H1 (cell line): ENCODE measurements at regions not wholly inside any gene's neighbourhood (a gene's known extent, or its start where the extent isn't known, plus 50 kb on each side); places are given as distances from the start of the nearest gene placed in this dataset.

Experiments used
- CEBPB ChIP-seq: IDR thresholded peaks from 2 replicates; pipeline ENCODE4 v1.6.1; 2012; ENCODE audit warnings: low read depth, low read length
- CHD2 ChIP-seq: IDR thresholded peaks from 2 replicates; pipeline ENCODE4 v1.6.1; 2012; ENCODE audit warnings: low read length, improper control_type of control experiment
- CREB1 ChIP-seq: IDR thresholded peaks from 2 replicates; pipeline ENCODE4 v1.6.1; 2012; ENCODE audit warnings: inconsistent platforms
- HDAC2 ChIP-seq, 2 experiments: fragments of 300-600 bp in 1 of 2; sonication (generic) in 1 of 2; IDR thresholded peaks; 2 replicates each; pipeline ENCODE4 v1.6.1; 2011 to 2012; ENCODE audit warnings: low read depth in 2 of 2, low read length in 2 of 2, mild to moderate bottlenecking in 2 of 2, moderate library complexity in 2 of 2, borderline replicate concordance in 1 of 2, inconsistent platforms in 1 of 2
- POLR2A ChIP-seq, 2 experiments: IDR thresholded peaks; 1 replicate in 1 of 2; 2 replicates in 1 of 2; pipeline ENCODE4 v1.6.1; 2011; ENCODE audit warnings: low read depth in 2 of 2, low read length in 2 of 2, mild to moderate bottlenecking in 2 of 2; ENCODE audit errors: control extremely low read depth in 1 of 2
- POLR2AphosphoS5 ChIP-seq: IDR thresholded peaks from 2 replicates; pipeline ENCODE4 v1.6.1; 2011; ENCODE audit warnings: low read depth, low read length
- RFX5 ChIP-seq: IDR thresholded peaks from 2 replicates; pipeline ENCODE4 v1.6.1; 2011; ENCODE audit warnings: low read depth, low read length, improper control_type of control experiment, borderline replicate concordance
- TAF1 ChIP-seq: IDR thresholded peaks from 2 replicates; pipeline ENCODE4 v1.6.1; 2011; ENCODE audit warnings: mild to moderate bottlenecking, low read depth, low read length
- YY1 ChIP-seq: IDR thresholded peaks from 2 replicates; pipeline ENCODE4 v1.6.1; 2011; ENCODE audit warnings: low read depth, mild to moderate bottlenecking, low read length
- ZNF274 ChIP-seq: IDR thresholded peaks from 2 replicates; pipeline ENCODE4 v1.7.0; 2012; ENCODE audit warnings: low read length, borderline replicate concordance; ENCODE audit errors: extremely low read depth
- TF ChIP-seq, protein P1 (sequence below), 3 experiments: IDR thresholded peaks; 1 replicate in 2 of 3; 2 replicates in 1 of 3; pipeline versions ENCODE4 v1.5.1 to v1.6.1; 2011; ENCODE audit warnings: low read length in 3 of 3, mild to moderate bottlenecking in 3 of 3, inconsistent platforms in 2 of 3, low read depth in 1 of 3, moderate library complexity in 1 of 3; ENCODE audit not compliant: insufficient read depth in 1 of 3; ENCODE audit errors: control extremely low read depth in 1 of 3

DNA sequence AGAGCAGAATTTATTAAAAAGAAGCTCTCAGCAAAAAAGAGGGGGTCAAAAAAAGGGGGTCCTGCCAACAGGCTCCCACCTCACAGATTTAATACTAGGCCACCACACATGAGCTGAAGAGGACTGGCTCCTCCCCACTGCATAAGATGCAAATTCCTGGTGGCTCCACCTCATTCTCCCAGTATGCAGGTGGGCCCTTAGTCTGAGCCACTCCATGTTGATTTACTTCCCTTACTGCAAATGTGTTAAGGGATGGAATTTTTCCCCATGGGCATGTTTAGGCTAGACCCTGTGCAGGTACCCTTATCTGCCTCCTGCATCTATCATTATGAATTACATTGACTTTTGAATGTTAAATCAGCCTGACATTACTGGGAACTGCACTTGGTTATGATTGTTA lies 82.9 kb downstream of the ISOC1 start:
- TF ChIP-seq RFX5: no peak
- TF ChIP-seq TAF1: no peak
- TF ChIP-seq POLR2A (IDR thresholded peaks at IDR 0.05; ENCODE audit: control extremely low read depth in 1 of 2, low read depth in 2 of 2, low read length in 2 of 2): no peak
- TF ChIP-seq, protein P1, sequence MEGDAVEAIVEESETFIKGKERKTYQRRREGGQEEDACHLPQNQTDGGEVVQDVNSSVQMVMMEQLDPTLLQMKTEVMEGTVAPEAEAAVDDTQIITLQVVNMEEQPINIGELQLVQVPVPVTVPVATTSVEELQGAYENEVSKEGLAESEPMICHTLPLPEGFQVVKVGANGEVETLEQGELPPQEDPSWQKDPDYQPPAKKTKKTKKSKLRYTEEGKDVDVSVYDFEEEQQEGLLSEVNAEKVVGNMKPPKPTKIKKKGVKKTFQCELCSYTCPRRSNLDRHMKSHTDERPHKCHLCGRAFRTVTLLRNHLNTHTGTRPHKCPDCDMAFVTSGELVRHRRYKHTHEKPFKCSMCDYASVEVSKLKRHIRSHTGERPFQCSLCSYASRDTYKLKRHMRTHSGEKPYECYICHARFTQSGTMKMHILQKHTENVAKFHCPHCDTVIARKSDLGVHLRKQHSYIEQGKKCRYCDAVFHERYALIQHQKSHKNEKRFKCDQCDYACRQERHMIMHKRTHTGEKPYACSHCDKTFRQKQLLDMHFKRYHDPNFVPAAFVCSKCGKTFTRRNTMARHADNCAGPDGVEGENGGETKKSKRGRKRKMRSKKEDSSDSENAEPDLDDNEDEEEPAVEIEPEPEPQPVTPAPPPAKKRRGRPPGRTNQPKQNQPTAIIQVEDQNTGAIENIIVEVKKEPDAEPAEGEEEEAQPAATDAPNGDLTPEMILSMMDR (IDR thresholded peaks at IDR 0.05; ENCODE audit: control extremely low read depth in 1 of 3, insufficient read depth in 1 of 3, low read depth in 1 of 3, low read length in 3 of 3): no peak
- TF ChIP-seq CHD2: no peak
- no peak for TF ChIP-seq HDAC2 (IDR thresholded peaks at IDR 0.05; ENCODE audit: borderline replicate concordance in 1 of 2, low read depth in 2 of 2, low read length in 2 of 2)
- no peak for TF ChIP-seq CEBPB
- TF ChIP-seq ZNF274: no peak
- TF ChIP-seq POLR2AphosphoS5: no peak
- no peak for TF ChIP-seq YY1
- TF ChIP-seq CREB1: no peak
